ENCODE measurements at regions not wholly inside any gene's neighbourhood (a gene's known extent, or its start where the extent isn't known, plus 50 kb on each side); places are given as distances from the start of the nearest gene placed in this dataset.
"Not testable (repeated sequence)": the region's sequence is repeated elsewhere in the genome, so short reads cannot be mapped to it uniquely, and the experiment has no call there.

DNA sequence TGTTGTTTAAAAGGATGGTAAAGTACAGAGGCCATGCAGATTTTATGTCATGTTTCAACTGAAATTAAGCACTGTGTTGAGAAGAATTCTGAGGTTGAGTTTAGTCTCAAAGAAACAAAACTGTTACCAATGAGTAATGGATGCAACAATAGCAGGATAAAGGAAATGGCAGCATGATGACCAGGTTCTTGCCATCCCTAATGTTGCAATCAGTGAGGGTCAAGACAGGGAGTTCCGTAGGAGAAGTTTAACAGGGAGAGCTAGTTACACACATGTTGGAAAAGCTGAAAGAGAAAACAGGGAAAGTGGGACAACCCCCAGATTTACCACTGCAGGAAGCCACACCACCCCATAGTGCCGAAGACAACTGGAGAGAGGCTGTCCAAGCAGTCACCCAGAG is 343.8 kb upstream of the EPHA4 start:
- DNase-seq (ENCODE audit: low spot score) = no peak

DNA sequence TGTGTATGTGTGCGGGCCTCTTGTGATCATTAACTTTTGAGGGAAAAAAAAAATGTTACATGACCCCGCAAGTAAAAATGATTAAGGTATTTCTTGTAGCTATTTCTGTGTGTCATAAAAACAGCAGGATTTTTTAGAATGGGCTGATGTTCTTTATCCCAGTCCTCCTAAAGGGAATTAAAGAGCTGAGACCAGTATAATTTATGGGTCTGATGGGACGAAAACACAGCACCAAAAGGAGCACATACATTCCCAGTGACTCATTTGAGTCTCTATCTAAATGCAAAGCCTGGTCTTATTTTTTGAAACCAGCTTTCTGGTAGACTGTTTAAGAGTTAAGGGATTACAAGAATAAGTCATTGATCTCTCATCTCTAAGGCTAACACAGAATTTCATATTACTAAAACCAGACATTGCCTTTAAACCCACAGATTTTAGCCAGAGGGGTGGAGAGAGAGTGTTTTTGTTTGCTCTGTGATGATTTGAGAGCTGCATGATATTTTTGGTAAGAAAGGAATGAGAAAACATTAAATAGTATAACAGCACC is 342.3 kb upstream of the EPHA4 start:
- DNase-seq (ENCODE audit: low spot score) = no peak

DNA sequence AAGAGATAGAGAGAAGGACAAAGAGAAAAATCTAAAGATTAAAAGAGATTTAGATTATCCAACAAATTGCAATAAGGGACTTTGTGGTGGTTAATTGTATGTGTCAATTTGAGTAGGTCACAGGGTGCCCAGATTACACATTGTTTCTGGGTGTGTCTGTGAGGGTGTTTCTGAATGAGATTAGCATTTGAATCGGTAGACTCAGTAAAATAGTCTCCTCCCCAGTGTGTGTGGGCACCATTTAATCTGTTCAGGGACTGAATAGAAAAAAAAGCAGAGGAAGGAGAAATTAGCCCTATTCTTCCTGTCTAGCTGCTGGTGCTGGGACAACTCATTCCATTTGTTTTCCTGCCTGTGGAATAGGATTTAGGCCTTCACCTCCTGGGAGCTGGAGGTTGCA is 339.8 kb upstream of the EPHA4 start:
- DNase-seq (ENCODE audit: low spot score) = no peak

DNA sequence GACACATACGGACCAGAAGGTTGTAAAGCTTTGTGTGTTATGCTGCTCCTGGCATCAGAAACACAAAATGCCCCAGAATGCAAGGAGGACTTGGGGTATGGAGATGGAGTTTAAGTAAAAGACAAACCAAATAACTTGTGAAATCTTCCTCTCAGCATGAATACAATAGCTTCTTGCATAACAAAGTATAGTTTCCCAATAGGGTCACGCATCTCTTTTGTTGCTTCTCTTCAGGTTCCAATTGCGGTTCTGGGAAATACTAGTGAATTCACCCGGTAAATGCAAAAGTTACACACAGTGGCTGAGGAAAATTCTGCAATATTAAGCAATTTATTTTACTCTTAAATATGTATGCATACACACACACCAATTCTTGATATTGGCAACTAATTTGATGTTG is 339.2 kb upstream of the EPHA4 start:
- DNase-seq (ENCODE audit: low spot score) = no peak

DNA sequence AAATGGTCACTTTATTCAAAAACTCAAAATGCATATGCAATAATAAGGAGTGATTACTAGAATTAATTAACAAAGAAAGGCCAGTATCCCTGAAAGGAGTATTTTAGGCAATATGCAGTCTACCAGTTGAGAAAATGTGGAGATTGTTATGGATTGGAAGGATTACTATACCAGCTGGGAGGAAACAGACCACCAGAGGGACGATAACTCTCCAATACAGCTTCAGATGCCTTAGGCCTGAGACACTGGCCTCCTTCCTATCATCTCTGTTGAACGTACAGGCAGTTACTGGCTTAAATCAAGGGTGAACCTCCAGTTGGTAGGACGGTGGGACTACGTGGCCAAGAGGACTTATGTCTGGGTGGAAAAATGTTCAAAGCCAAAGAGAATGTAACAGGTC is 336.4 kb upstream of the EPHA4 start:
- DNase-seq (ENCODE audit: low spot score) = no peak

DNA sequence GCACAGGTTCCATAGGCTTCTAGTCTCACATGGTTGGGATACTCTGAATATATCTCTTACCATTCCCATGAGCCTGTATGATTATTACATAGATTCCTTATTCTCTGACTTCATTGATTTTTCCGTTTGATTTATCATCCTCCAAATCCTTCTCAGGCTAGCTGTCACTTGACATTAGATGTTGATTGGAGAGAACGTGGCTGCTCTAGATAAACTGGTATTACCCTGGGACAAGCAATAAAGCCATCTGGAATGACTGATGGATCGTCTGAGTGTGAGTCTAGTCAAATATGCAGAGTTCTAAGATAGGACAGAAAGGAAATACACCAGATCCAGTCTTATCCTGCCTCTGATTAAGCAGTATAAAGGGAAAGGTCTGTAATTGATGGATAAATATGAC is 325.6 kb upstream of the EPHA4 start:
- DNase-seq (ENCODE audit: low spot score) = no peak

DNA sequence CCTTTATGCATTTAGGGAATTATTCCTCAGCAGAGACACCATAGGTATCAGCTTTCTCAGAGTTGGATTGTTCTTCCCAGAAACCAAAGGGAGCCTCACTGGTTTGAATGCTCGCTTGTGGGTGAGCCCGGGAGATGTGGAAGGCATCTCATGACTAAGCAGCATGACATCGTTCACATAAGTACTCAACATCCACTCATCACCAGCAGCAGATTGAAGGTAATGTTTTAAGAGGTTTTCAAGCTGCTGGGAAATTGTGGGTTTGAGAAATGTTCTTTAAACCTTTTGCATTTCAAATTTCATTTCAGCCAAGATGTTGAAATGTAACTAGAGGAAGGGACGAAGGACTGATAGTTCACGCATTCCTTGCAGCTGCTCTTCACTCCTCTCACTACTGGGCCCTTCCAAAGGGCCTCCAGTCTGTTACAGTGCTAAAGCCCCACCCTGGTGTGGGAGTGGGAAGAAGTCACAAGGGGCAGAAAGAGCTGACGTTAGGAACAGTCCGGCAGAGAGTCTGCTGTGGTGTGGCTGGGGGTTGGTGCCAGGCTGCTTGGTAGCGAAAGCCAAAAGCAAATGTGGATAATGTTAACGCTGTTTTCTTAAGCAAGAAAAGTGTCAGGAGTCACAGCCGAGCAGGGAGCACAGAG is 324.5 kb upstream of the EPHA4 start:
- no peak for DNase-seq (ENCODE audit: low spot score)

DNA sequence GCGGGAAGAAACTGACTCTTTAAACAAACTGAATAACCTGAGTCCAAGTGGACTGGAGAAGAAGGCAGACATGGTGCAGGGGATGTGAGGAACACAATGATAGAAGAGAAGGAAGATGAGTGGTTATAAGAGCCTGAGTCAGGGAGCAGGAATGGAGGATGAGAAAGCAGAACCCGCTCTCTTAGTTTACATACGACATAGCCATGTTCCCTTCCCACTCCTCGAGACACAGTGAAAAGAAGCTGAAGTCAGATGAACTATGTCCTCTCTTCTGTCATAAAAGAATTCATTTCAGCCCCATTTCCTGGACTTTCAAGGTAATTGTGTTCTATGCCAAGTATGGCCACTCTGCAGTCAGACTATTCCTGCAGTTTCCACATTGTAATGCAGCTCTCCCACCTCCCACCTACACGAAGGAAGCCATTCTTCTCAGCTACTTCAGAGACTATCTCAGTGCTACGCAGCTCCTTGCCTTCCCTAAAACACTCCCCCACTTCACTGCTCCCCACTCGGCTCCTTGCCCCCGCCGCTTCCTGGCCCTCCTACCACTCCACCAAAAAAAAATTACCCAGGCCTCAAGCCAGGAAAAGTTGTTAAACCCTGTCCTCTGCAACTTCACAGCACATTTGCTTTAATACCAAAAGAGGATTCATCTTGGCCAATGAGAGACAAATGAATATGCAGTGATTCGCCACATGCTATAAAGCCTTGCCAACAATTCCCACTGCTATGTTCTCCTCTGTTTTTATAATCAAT is 323.4 kb upstream of the EPHA4 start:
- DNase-seq (ENCODE audit: low spot score) = no peak

DNA sequence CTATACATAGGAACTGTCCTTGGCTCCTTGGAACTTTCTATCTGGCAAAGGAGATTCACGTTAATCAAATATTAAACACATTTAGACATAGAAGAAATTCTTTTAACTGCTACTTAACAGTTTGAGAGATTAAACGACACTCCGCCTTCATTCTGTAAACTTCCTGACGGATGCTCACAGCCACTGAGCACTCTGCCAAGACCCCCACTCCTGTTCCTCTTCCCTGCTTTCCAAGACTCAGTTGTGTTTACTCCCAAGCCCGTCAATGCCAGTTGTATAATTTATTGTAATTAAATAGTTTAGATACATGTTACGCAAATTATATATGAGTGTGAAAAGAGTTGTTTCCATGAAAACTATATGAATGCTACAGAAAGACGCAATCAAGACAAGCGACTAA is 321.4 kb upstream of the EPHA4 start:
- DNase-seq (ENCODE audit: low spot score) = no peak

DNA sequence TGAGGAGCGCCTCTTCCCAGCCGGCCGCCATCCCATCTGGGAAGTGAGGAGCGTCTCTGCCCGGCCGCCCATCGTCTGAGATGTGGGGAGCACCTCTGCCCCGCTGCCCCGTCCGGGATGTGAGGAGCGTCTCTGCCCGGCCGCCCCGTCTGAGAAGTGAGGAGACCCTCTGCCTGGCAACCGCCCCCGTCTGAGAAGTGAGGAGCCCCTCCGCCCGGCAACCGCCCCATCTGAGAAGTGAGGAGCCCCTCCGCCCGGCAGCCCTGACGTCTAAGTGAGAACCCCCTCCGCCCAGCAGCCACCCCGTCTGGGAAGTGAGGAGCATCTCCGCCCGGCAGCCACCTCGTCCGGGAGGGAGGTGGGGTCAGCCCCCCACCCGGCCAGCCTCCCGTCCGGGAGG is 319.9 kb upstream of the EPHA4 start:
- not testable (repeated sequence) for DNase-seq (ENCODE audit: low spot score)

DNA sequence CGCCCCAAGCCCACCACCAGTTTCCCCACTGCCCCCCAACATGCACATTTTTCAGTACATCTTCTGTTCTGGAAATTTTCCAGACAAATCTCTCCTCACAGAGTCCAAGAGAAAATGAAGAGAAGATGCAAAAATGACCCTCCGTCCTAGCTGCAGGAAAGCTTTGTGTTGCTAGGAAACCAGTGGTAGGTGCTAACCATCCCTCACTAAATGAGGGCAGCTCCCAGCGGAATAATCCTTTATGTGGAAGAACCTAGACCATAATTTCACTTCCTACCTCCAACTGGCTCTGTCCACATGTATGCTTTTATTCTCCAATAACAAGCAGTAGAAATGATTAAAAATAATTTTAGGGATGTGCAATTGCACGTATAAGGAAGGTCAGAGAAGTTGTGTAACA is 311.9 kb upstream of the EPHA4 start:
- DNase-seq (ENCODE audit: low spot score) = no peak

DNA sequence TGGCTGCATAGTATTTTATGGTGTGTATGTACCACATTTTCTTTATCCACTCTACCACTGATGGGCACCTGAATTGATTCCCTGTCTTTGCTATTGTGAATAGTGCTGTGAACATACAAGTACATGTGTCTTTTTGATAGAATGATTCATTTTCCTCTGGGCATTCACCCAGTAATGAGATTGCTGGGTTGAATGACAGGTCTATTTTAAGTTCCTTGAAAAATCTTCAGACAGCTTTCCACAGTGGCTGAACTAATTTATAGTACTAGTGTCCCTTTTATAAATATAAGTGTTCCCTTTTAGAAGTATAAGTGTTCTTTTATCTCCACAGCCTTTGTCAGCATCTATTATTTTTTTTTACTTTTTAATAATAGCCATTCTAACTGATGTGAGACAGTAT is 303.9 kb upstream of the EPHA4 start:
- DNase-seq (ENCODE audit: low spot score) = no peak

DNA sequence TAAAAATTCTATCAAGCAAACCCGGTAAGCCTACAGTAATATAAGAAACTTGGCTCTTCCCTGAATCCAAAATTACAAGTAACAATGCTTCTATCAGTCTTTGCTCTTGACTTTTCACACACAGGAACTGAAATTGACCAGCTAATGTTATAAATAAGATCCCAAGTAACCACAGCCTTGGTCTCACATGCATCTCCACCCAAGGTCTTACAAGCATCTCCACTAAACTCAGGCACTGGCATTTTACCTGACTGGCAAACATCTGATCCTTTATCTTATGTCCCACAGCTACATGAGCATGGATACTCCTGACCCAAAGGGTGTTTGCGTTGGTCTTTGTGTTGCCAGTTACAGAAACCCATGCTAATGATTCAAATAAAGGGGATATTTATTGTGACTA is 302.3 kb upstream of the EPHA4 start:
- DNase-seq (ENCODE audit: low spot score) = no peak

DNA sequence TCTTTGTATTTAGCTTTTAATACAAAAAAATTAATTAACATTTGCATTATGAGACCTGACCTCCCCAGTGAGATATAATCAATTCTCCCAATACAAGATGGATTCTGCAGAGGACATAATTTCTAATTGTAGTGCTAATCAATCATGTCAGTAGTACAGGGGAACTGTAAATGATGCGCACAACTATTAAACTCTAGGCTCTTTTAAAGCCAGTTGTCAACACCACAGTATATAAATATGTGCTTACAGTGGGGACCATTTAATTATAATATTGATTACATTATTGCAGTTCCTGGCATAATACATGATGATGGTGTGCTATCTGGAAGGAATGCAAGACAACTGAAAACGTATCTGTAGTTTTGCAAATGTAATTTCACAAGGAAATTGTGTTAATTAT is 285.6 kb upstream of the EPHA4 start:
- DNase-seq (ENCODE audit: low spot score) = no peak

DNA sequence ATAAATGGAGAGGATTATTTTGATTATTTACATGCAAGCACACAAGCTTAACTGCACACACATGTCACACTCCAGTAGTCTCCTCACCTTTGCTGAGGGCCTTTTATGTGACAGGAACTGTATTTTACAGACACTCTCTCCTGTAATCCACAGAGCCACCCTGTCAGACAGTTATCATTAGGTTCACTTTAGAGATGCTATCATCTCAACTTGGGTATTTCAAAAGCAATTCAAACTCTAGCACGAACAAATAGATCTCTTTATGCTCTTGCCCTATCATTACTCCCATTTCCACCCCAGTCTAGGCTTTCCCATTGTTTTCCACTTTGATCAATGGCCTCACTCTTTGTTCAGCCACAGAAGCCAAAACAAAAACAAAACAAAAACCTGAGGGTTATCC is 281.2 kb upstream of the EPHA4 start:
- DNase-seq (ENCODE audit: low spot score) = no peak

DNA sequence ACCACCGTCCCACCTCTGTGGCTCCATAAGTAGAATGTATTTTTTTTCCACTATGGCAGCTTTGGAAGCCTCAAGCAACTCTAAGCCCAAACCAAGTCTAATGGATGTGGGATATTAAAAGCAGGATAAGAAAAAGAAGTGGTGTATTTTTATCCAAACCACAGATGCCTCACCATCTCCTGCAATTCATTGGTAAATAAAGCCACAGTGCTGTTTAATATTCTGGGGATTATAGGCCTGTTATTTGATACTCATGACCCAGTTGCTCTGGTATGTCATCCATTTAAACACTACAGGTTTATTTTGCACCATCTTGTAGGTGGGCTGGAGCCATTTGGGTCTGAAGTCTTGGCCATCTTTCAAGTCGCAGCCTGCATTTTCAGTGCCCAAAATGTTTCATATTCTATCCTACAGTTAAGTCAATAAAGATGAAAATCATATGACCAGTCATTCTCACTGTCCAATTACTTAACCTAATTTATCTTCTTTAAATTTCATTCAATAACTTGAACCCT is 279.5 kb upstream of the EPHA4 start:
- no peak for DNase-seq (ENCODE audit: low spot score)

DNA sequence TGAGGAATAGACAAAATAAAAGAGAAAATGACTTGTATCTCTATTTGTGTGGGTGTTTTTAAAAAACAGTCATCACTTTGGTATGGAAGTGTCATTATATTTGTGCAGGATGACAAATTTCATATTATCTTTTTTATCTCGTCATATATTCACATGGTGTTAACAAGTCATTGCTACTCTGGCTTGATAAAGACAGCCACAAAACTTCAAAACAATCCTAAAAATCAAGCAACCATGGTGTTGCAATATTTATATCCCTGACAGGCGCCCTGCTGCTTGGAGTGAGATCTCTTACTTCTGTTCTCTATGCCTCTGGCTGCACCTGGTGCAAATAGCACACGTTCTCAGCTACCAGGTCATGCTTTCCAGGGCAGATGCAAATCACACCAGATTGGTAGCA is 278.0 kb upstream of the EPHA4 start:
- DNase-seq (ENCODE audit: low spot score) = no peak

DNA sequence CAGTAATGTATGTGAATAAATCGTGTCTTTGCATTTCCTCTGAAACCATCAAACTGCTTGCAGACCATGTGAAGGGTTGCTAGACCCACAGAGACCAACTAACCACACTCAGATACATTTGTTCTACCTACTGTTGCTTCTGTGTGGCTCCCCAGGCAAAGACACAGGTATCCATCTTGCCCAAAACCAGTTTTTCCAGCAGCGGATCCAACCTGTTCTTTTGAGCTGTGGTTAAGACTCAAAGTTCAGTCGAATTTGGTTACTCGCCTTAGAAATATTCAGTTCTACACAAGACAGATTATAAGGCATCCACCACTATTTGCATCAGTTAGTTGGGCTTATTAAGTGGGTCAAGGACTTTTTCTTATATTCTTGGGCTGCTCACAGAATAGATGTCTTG is 276.2 kb upstream of the EPHA4 start:
- no peak for DNase-seq (ENCODE audit: low spot score)

DNA sequence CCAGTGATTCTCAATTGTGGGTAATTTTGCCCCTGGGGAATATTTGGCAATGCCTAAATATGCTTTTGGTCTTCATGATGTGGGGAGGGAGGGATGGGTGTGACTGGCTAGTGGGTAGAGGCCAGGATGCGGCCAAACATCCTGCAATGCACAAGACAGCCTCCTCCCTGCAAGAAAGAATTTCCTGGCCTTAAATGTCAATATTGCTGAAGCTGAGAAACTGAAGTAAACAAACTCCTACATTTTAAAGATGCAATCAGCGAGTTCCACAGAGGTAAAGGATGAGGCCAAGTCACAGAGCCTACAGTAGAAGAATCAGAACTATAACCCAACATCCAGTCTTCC is 272.9 kb upstream of the EPHA4 start:
- DNase-seq (ENCODE audit: low spot score) = no peak

DNA sequence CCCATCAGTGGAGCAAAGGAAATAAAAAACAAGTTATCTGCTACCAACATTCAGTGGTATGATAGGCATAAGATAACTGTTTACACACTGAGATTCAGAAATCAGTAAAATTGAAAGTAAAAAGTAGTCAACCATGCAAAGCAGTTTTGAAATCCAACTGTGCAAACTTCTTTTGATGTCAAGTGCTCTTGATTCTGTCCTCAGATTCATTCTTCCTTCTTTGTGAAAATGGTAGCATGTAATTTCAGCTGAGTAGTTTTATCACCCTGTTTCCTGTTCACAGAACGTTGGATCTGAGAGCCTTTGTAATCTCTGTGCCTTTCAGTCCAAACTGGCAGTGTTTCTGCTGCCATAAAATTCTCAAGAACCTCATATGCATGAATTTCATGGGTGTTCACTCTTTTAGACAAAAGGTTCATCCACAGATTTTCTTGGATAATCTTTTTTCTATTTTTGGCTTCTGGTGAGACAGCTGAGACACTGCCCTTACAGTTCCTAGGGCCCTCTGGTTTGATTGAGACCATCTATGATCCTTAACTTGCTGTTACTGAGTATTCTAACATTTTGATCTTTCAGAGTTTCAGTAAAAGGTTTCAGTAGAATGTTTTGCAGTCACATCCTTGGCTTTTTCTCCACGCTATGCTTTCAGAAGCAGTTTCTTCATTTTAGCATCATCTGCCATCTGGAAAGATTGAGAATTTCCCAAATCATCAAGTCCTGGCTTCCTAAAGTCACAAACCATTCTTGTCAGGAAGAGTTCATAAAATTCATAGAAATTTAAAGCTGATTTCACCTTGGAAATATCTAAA is 272.3 kb upstream of the EPHA4 start:
- DNase-seq (ENCODE audit: low spot score) = no peak

DNA sequence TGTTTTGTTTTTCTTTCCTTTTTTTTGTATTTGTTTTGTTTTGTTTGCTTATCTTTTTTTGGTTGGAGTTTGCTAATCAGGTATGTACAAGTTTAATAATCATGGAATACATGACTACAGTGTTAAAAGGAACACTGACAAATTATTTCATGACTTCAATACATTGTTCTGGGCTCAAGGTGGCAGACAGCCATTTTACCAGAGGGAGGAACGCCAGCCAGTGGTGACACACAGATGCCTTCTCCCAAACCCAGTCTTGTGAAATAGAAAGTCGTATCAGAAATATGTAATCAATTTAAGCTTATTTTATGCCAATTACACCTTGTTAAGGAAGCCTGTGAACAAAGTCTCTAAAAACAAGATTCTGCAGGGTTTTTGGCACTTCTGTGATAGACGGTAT is 264.0 kb upstream of the EPHA4 start:
- no peak for DNase-seq (ENCODE audit: low spot score)

DNA sequence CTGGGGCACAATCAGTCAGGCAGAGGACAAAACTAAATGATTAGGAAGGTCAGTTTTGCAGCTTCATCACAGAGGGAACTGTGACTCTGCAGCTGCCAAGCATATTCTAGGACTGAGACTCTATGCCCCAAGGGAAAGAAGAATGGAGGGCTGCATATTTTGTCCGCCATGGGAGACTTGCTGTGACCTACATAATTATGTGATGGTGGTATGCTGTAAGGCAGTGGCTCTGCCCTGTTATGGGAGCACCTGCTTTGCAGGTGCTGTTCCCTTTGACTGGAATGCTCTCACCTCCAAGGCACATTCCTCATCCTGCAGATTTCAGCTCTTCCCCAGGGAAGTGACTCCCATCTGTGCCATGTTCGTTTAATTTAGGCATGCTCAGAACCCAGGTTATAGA is 261.9 kb upstream of the EPHA4 start:
- no peak for DNase-seq (ENCODE audit: low spot score)

DNA sequence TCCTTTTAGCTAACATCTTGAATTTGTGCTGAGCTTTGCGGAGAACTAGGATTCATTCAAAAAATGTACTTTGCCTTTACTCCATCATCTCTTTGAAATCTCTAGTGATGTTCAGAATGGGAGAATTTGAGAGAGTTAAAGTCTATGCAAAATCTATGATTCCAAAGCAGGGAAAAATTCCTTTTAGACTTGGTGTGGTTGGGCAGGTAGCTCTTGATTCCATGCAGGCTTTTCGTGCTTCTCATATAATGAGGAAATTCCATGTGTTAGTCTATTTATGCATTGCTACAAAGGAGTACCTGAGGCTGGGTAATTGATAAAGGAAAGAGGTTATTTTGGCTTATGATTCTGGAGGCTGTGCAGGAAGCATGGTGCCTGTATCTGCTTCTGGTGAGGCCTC is 258.9 kb upstream of the EPHA4 start:
- no peak for DNase-seq (ENCODE audit: low spot score)
